ACHN (cell line): ENCODE measurements at regions not wholly inside any gene's neighbourhood (a gene's known extent, or its start where the extent isn't known, plus 50 kb on each side); places are given as distances from the start of the nearest gene placed in this dataset.
A peak's percentile ranks its signal among the peaks of the same experiment; 100 is the strongest.
"Not testable (repeated sequence)": the region's sequence is repeated elsewhere in the genome, so short reads cannot be mapped to it uniquely, and the experiment has no call there.

ENCODE experiments used
- DNase-seq: peaks from one replicate; pipeline ENCODE4 v3.0.0-alpha.2; 2015
- in situ Hi-C: cut with HindIII; loops from 2 replicates; pipeline ENCODE4 v1.10.0; 2017; ENCODE audit warnings: low sequenced_read_pairs, low pct_ligation_motif_present, low pct_unique_long_range_greater_than_20kb

- in situ Hi-C loops, result no loop called here
- DNase-seq, result no peak
Observed at GRCh38 chr6:134823710-134824034, 126.2 kb downstream of the ALDH8A1 start.

GRCh38 chr6:134822920-134823709 is 126.8 kb downstream of the ALDH8A1 start:
- in situ Hi-C loops, result no loop called here
- DNase-seq, result peak; percentile 87

GRCh38 chr6:134821928-134822864 is 127.7 kb downstream of the ALDH8A1 start:
- in situ Hi-C loops, result no loop called here
- no peak for DNase-seq

GRCh38 chr6:134821397-134821796 is 128.5 kb downstream of the ALDH8A1 start:
- no peak for DNase-seq
- in situ Hi-C loops, result no loop called here

GRCh38 chr6:134819863-134820800 is 129.8 kb downstream of the ALDH8A1 start:
- in situ Hi-C loops, result no loop called here
- no peak for DNase-seq

GRCh38 chr6:134819236-134819635 is 130.7 kb downstream of the ALDH8A1 start:
- in situ Hi-C loops, result no loop called here
- DNase-seq, result no peak

GRCh38 chr6:134817448-134817847 is 132.5 kb downstream of the ALDH8A1 start:
- in situ Hi-C loops, result no loop called here
- DNase-seq, result no peak

- in situ Hi-C loops, result no loop called here
- DNase-seq, result no peak
Observed at GRCh38 chr6:134816780-134817179, 133.1 kb downstream of the ALDH8A1 start.

GRCh38 chr6:134816300-134816699 is 133.6 kb downstream of the ALDH8A1 start:
- no peak for DNase-seq
- in situ Hi-C loops, result no loop called here

- in situ Hi-C loops, result no loop called here
- no peak for DNase-seq
Observed at GRCh38 chr6:134814076-134814695, 135.7 kb downstream of the ALDH8A1 start.

GRCh38 chr6:134813146-134813545 is 136.8 kb downstream of the ALDH8A1 start:
- in situ Hi-C loops, result no loop called here
- DNase-seq, result no peak

GRCh38 chr6:134810402-134810801 is 139.5 kb downstream of the ALDH8A1 start:
- in situ Hi-C loops, result no loop called here
- DNase-seq, result no peak

GRCh38 chr6:134809130-134809529 is 140.8 kb downstream of the ALDH8A1 start:
- in situ Hi-C loops, result no loop called here
- DNase-seq, result peak; percentile 90

- no peak for DNase-seq
- in situ Hi-C loops, result no loop called here
Observed at GRCh38 chr6:134806180-134806798, 143.6 kb downstream of the ALDH8A1 start.

GRCh38 chr6:134805168-134805567 is 144.7 kb downstream of the ALDH8A1 start:
- DNase-seq, result no peak
- in situ Hi-C loops, result no loop called here

GRCh38 chr6:134804311-134804710 is 145.6 kb downstream of the ALDH8A1 start:
- in situ Hi-C loops, DNase-seq: not testable (repeated sequence)

GRCh38 chr6:134802426-134803058 is 147.4 kb downstream of the ALDH8A1 start:
- in situ Hi-C loops, result no loop called here
- peak; percentile 82 for DNase-seq
